Lower lobe of right lung (tissue), 2 donors: ENCODE measurements at regions not wholly inside any gene's neighbourhood (a gene's known extent, or its start where the extent isn't known, plus 50 kb on each side); places are given as distances from the start of the nearest gene placed in this dataset.

Source experiments
- ATAC-seq, 2 donors: fragments of 200-7000 bp; cut with Tn5 transposase; one replicate each; pipeline ENCODE4 v1.9.1; 2020 to 2022; ENCODE audit warnings: mild to moderate bottlenecking in 2 of 2, moderate library complexity in 2 of 2
- DNase-seq: peaks from one replicate; pipeline ENCODE4 v3.0.0-alpha.2; 2020
- H3K27ac ChIP-seq: fragments of 200-600 bp; one replicate; pipeline ENCODE4 v1.8.0; 2022
- H3K27me3 ChIP-seq: fragments of 200-600 bp; one replicate; pipeline ENCODE4 v1.8.0; 2022; ENCODE audit warnings: low read depth
- H3K36me3 ChIP-seq: fragments of 200-600 bp; one replicate; pipeline ENCODE4 v1.8.0; 2022; ENCODE audit warnings: mild to moderate bottlenecking
- H3K4me1 ChIP-seq: fragments of 200-600 bp; one replicate; pipeline ENCODE4 v1.8.0; 2022
- H3K4me3 ChIP-seq: fragments of 200-600 bp; one replicate; pipeline ENCODE4 v1.8.0; 2022; ENCODE audit warnings: mild to moderate bottlenecking
- H3K9me3 ChIP-seq: fragments of 200-600 bp; one replicate; pipeline ENCODE4 v1.8.0; 2022
- CTCF ChIP-seq: fragments of 200-600 bp; IDR thresholded peaks from one replicate; pipeline ENCODE4 v1.8.0; 2022; ENCODE audit warnings: antibody characterized with exemption, mild to moderate bottlenecking
- intact Hi-C: fragments of 100-400 bp; cut with DNase I; formaldehyde crosslinking; loops from one replicate; pipeline ENCODE4 v1.11.0; 2022
- donor health status: DM: no; HTN: yes; CAD: no; lungs with severe emphysema.

- DNase-seq (no peak), ATAC-seq (no peak)
- no peak overlapping the region for H3K27ac ChIP-seq
- H3K36me3 ChIP-seq, result no peaks in the 10 kb centered on the region
- intact Hi-C loops, result no loop called here
- H3K27me3 ChIP-seq, result no peaks in the 10 kb centered on the region
- H3K4me3 ChIP-seq, result no peak overlapping the region
- TF ChIP-seq CTCF, result no peak
- H3K9me3 ChIP-seq, result no peaks in the 10 kb centered on the region
- H3K4me1 ChIP-seq, result no peaks in the 10 kb centered on the region
Observed at GRCh38 chrX:42107495-42108488, 184.4 kb upstream of the CASK start.

- TF ChIP-seq CTCF, result no peak
Observed at GRCh38 chrX:42106556-42106955, 183.2 kb upstream of the CASK start.

GRCh38 chrX:42102586-42103282 is 179.4 kb upstream of the CASK start:
- no peaks in the 10 kb centered on the region for H3K36me3 ChIP-seq
- no peaks in the 10 kb centered on the region for H3K4me1 ChIP-seq
- no peak overlapping the region for H3K27ac ChIP-seq
- DNase-seq (no peak), ATAC-seq (no peak)
- no peak for TF ChIP-seq CTCF
- no peaks in the 10 kb centered on the region for H3K27me3 ChIP-seq
- no peaks in the 10 kb centered on the region for H3K9me3 ChIP-seq
- no peak overlapping the region for H3K4me3 ChIP-seq
- intact Hi-C loops, result no loop called here

More at GRCh38 chrX:42106556-42106955, 183.2 kb upstream of the CASK start:
- intact Hi-C loops, result no loop called here
- ATAC-seq (no peak), DNase-seq (no peak)
- Histone ChIP-seq H3K27me3 (no peaks in the 10 kb centered on the region), H3K4me3 (no peak overlapping the region), H3K27ac (no peak overlapping the region), H3K9me3 (no peaks in the 10 kb centered on the region), H3K36me3 (no peaks in the 10 kb centered on the region), H3K4me1 (no peaks in the 10 kb centered on the region)

DNA sequence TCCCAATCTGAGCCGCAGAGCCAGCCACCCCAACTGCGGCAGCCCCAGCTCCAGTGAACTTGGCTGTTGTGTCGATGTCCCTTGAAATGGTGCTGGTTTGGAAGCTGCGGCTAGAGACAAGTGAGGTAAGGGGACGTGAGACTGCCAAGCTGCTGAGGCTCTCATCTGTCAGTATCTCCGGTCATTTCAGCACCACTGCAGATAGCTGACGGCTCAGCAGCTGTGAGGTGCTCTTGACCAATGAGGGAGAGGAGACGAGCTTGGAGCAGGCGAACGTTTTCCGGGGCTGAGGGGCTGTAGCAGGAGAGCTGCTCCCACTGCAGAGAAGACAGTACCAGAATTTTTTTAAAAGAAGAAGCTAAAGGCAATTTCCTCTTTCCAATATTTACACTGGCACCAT is 175.5 kb upstream of the CASK start:
- no peak for DNase-seq
- Histone ChIP-seq H3K9me3 (no peaks in the 10 kb centered on the region), H3K4me1 (no peaks in the 10 kb centered on the region), H3K4me3 (no peak overlapping the region), H3K27ac (no peak overlapping the region), H3K27me3 (no peaks in the 10 kb centered on the region), H3K36me3 (no peaks in the 10 kb centered on the region)
- ATAC-seq, result no peak
- no peak for TF ChIP-seq CTCF
- intact Hi-C loops, result no loop called here

GRCh38 chrX:42097486-42097885 is 174.1 kb upstream of the CASK start:
- no peaks in the 10 kb centered on the region for H3K4me1 ChIP-seq
- no peak for DNase-seq
- no peaks in the 10 kb centered on the region for H3K9me3 ChIP-seq
- ATAC-seq, result no peak
- intact Hi-C loops, result no loop called here
- no peak for TF ChIP-seq CTCF
- no peak overlapping the region for H3K27ac ChIP-seq
- no peak overlapping the region for H3K4me3 ChIP-seq
- H3K36me3 ChIP-seq, result no peaks in the 10 kb centered on the region
- no peaks in the 10 kb centered on the region for H3K27me3 ChIP-seq
